Keratinocyte (primary cell): ENCODE measurements at regions not wholly inside any gene's neighbourhood (a gene's known extent, or its start where the extent isn't known, plus 50 kb on each side); places are given as distances from the start of the nearest gene placed in this dataset.

Experiments
- DNase-seq: peaks from one replicate; pipeline ENCODE4 v3.0.0-alpha.2; 2011; ENCODE audit warnings: low read depth, missing footprints, low spot score
- FAIRE-seq: peaks from 2 replicates; lab custom pipeline; 2011; peaks lifted over from hg19 to GRCh38; lab: Jason Lieb, UNC
- H2AFZ ChIP-seq: 2 replicates; pipeline ENCODE4 v1.6.0; 2012; ENCODE audit warnings: low read length, control low read depth, inconsistent platforms; ENCODE audit not compliant: control insufficient read depth
- H3K27ac ChIP-seq: 2 replicates; pipeline ENCODE4 v1.5.1; 2011; ENCODE audit warnings: low read length; ENCODE audit not compliant: control insufficient read depth, insufficient read depth
- H3K27me3 ChIP-seq: 3 replicates; pipeline ENCODE4 v1.6.0; 2011; ENCODE audit warnings: low read length; ENCODE audit not compliant: control insufficient read depth, insufficient read depth; ENCODE audit errors: extremely low read depth
- H3K36me3 ChIP-seq, 2 experiments: 2 replicates in 1 of 2; 3 replicates in 1 of 2; pipeline ENCODE4 v1.5.1; 2011; ENCODE audit warnings: low read length in 2 of 2, mild to moderate bottlenecking in 1 of 2; ENCODE audit not compliant: control insufficient read depth in 2 of 2, insufficient read depth in 2 of 2; ENCODE audit errors: extremely low read depth in 1 of 2
- H3K4me1 ChIP-seq: 3 replicates; pipeline ENCODE4 v1.5.1; 2011; ENCODE audit warnings: low read length; ENCODE audit not compliant: control insufficient read depth, insufficient read depth; ENCODE audit errors: extremely low read depth
- H3K4me2 ChIP-seq: 3 replicates; pipeline ENCODE4 v1.6.0; 2011; ENCODE audit warnings: low read depth, low read length; ENCODE audit not compliant: control insufficient read depth, insufficient read depth; ENCODE audit errors: extremely low read depth
- H3K4me3 ChIP-seq, 3 experiments: fragments of 200-600 bp in 1 of 3; sonication (generic) in 1 of 3; 2 replicates in 2 of 3; 3 replicates in 1 of 3; pipeline ENCODE4 v1.5.1; 2011 to 2016; ENCODE audit warnings: low read length in 3 of 3, mild to moderate bottlenecking in 3 of 3, control low read depth in 2 of 3, inconsistent platforms in 1 of 3, low read depth in 1 of 3, mixed read lengths in 1 of 3, mixed run types in 1 of 3, moderate library complexity in 1 of 3; ENCODE audit not compliant: control insufficient read depth in 2 of 3, insufficient read depth in 2 of 3; ENCODE audit errors: extremely low read depth in 1 of 3
- H3K79me2 ChIP-seq: 2 replicates; pipeline ENCODE4 v1.6.0; 2012; ENCODE audit warnings: low read length; ENCODE audit not compliant: control insufficient read depth, insufficient read depth
- H3K9ac ChIP-seq: 3 replicates; pipeline ENCODE4 v1.6.0; 2011; ENCODE audit warnings: low read length; ENCODE audit not compliant: control insufficient read depth, insufficient read depth; ENCODE audit errors: extremely low read depth
- H3K9me1 ChIP-seq: 3 replicates; pipeline ENCODE4 v1.6.0; 2011; ENCODE audit warnings: low read length; ENCODE audit not compliant: control insufficient read depth, insufficient read depth; ENCODE audit errors: extremely low read depth
- H3K9me3 ChIP-seq: 2 replicates; pipeline ENCODE4 v1.5.1; 2012; ENCODE audit warnings: low read depth, low read length; ENCODE audit not compliant: control insufficient read depth
- H4K20me1 ChIP-seq: 3 replicates; pipeline ENCODE4 v1.6.0; 2011; ENCODE audit warnings: low read length; ENCODE audit not compliant: control insufficient read depth, insufficient read depth; ENCODE audit errors: extremely low read depth
- CTCF ChIP-seq, 3 experiments: IDR thresholded peaks in 1 of 3; conservative IDR thresholded peaks in 1 of 3; optimal IDR thresholded peaks in 1 of 3; 2 replicates in 2 of 3; 3 replicates in 1 of 3; pipeline versions ENCODE3 to v1.5.1; 2011; ENCODE audit warnings: low read length in 3 of 3, mild to moderate bottlenecking in 3 of 3, moderate library complexity in 2 of 3, control low read depth in 1 of 3, inconsistent platforms in 1 of 3; ENCODE audit not compliant: insufficient read depth in 2 of 3; ENCODE audit errors: extremely low read depth in 1 of 3
- EZH2 ChIP-seq: IDR thresholded peaks from one replicate; pipeline ENCODE4 v1.6.1; 2012; ENCODE audit warnings: inconsistent platforms, mild to moderate bottlenecking, low read length, moderate library complexity
- dilution Hi-C: fragments of 300-500 bp; cut with MboI; formaldehyde crosslinking; loops from one replicate; pipeline ENCODE4 v1.7.0; 2020; ENCODE audit warnings: low sequenced_read_pairs; ENCODE audit not compliant: extremely low pct_ligation_motif_present

DNA sequence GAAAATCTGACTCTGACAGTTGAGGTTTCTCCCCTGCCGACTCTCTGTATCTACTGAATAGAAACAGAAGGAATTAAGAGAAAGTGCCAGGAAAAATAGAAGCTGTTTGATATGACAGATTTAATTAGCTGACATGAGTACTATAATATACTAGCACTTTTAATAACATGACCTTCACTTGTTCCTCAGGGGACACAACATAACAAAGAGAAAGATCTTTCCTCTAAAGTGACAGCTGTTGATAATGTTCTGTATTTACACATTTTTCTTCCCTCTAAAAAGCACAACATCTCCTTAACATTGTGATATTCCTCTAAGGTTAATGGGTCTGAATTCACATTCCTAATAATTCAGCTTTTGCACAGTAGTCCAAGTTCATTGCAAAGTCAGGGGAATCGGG lies 1136.0 kb downstream of the PCDH17 start:
- no peaks in the 10 kb centered on the region for H4K20me1 ChIP-seq
- dilution Hi-C loops, result no loop called here
- no peak overlapping the region for H3K4me3 ChIP-seq
- no peak for DNase-seq
- no peak overlapping the region for H2AFZ ChIP-seq
- H3K9me3 ChIP-seq, result no peaks in the 10 kb centered on the region
- TF ChIP-seq CTCF (optimal IDR thresholded peaks at IDR 0.05 in 1 of 3, IDR thresholded peaks at IDR 0.05 in 1 of 3, conservative IDR thresholded peaks at IDR 0.05 in 1 of 3; ENCODE audit: extremely low read depth in 1 of 3, insufficient read depth in 2 of 3, low read length in 3 of 3) (no peak), EZH2 (no peak)
- no peaks in the 10 kb centered on the region for H3K36me3 ChIP-seq
- no peak overlapping the region for H3K4me2 ChIP-seq
- H3K9me1 ChIP-seq, result no peaks in the 10 kb centered on the region
- no peak for FAIRE-seq
- H3K27ac ChIP-seq, result no peak overlapping the region
- no peaks in the 10 kb centered on the region for H3K79me2 ChIP-seq
- no peaks in the 10 kb centered on the region for H3K27me3 ChIP-seq
- H3K9ac ChIP-seq, result no peak overlapping the region
- no peaks in the 10 kb centered on the region for H3K4me1 ChIP-seq

DNA sequence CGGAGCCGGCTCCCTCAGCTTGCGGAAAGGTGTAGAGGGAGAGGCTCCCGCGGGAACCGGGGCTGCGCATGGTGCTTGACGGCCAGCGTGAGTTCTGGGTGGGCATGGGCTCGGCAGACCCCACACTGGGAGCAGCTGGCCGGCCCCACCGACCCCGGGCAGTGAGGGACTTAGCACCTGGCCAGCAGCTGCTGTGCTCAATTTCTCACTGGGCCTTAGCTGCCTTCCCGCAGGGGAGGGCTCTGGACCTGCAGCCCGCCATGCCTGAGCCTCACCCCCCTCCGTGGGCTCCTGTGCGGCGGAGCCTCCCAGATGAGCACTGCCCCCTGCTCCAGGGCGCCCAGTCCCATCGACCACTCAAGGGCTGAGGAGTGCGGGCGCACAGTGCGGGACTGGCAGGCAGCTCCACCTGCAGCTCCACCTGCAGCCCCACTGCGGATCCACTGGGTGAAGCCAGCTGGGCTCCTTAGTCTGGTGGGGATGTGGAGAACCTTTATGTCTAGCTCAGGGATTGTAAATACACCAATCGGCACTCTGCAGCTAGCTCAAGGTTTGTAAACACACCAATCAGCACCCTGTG lies 1141.8 kb downstream of the PCDH17 start:
- Histone ChIP-seq H4K20me1 (no peaks in the 10 kb centered on the region), H2AFZ (no peak overlapping the region), H3K27ac (no peak overlapping the region), H3K4me2 (no peak overlapping the region), H3K27me3 (no peaks in the 10 kb centered on the region), H3K36me3 (no peaks in the 10 kb centered on the region), H3K9me1 (no peaks in the 10 kb centered on the region), H3K9ac (no peak overlapping the region), H3K9me3 (no peaks in the 10 kb centered on the region), H3K79me2 (no peaks in the 10 kb centered on the region), H3K4me3 (no peak overlapping the region), H3K4me1 (no peaks in the 10 kb centered on the region)
- FAIRE-seq (no peak), DNase-seq (no peak)
- dilution Hi-C loops, result no loop called here
- TF ChIP-seq EZH2, result no peak
- TF ChIP-seq CTCF (optimal IDR thresholded peaks at IDR 0.05 in 1 of 3, IDR thresholded peaks at IDR 0.05 in 1 of 3, conservative IDR thresholded peaks at IDR 0.05 in 1 of 3; ENCODE audit: extremely low read depth in 1 of 3, insufficient read depth in 2 of 3, low read length in 3 of 3), result no peak
